Gastroesophageal sphincter (tissue), 4 donors: ENCODE measurements at regions not wholly inside any gene's neighbourhood (a gene's known extent, or its start where the extent isn't known, plus 50 kb on each side); places are given as distances from the start of the nearest gene placed in this dataset.

Experiments used
- ATAC-seq: fragments of 150-250 bp; one replicate; pipeline ENCODE4 v1.9.1; 2016; ENCODE audit warnings: mild to moderate bottlenecking, moderate library complexity
- H3K27ac ChIP-seq, 4 donors: fragments of 200-600 bp; sonication (generic) in 3 of 4; 1 replicate in 3 of 4; 2 replicates in 1 of 4; pipeline ENCODE4 v1.5.1; 2016 to 2019
- H3K27me3 ChIP-seq: fragments of 200-600 bp; sonication (generic); one replicate; pipeline ENCODE4 v1.5.1; 2019
- H3K36me3 ChIP-seq, 2 donors: fragments of 200-600 bp; sonication (generic); one replicate each; pipeline ENCODE4 v1.5.1; 2019; ENCODE audit warnings: control low read depth in 1 of 2
- H3K4me1 ChIP-seq, 3 donors: fragments of 200-600 bp; sonication (generic); 1 replicate in 2 of 3; 2 replicates in 1 of 3; pipeline ENCODE4 v1.5.1; 2016 to 2019; ENCODE audit warnings: control low read depth in 2 of 3
- H3K4me3 ChIP-seq, 2 donors: fragments of 200-600 bp; sonication (generic); one replicate each; pipeline ENCODE4 v1.5.1; 2019; ENCODE audit warnings: mild to moderate bottlenecking in 1 of 2, moderate library complexity in 1 of 2
- H3K9me3 ChIP-seq, 3 donors: fragments of 200-600 bp; sonication (generic); one replicate each; pipeline ENCODE4 v1.5.1; 2017 to 2019; ENCODE audit warnings: control low read depth in 2 of 3
- CTCF ChIP-seq, 4 experiments: fragments of 200-600 bp in 2 of 4; fragments of 450-650 bp in 2 of 4; sonication (generic) in 1 of 4; IDR thresholded peaks; one replicate each; pipeline ENCODE4 v1.5.1; 2017 to 2019; ENCODE audit warnings: antibody characterized with exemption in 4 of 4, mild to moderate bottlenecking in 2 of 4, moderate library complexity in 2 of 4
- EP300 ChIP-seq: sonication (generic); formaldehyde crosslinking; IDR thresholded peaks from one replicate; pipeline ENCODE4 v1.6.1; 2017; ENCODE audit warnings: antibody characterized with exemption, mild to moderate bottlenecking
- POLR2A ChIP-seq, 2 donors: fragments of 450-650 bp; IDR thresholded peaks; one replicate each; pipeline ENCODE4 v1.6.1; 2017; ENCODE audit warnings: antibody characterized with exemption in 2 of 2, mild to moderate bottlenecking in 2 of 2, moderate library complexity in 1 of 2
- POLR2AphosphoS5 ChIP-seq: sonication (generic); formaldehyde crosslinking; IDR thresholded peaks from one replicate; pipeline ENCODE4 v1.6.1; 2017; ENCODE audit warnings: antibody characterized with exemption
- WGBS, 2 donors: methylation state at CpG; one replicate each; pipeline ENCODE4 v1.1.5; 2018; ENCODE audit warnings: low coverage in 1 of 2; 5-methylcytosine and 5-hydroxymethylcytosine counted together

GRCh38 chr2:234739061-234739460, 212.8 kb upstream of the SH3BP4 start:
- Histone ChIP-seq H3K27me3 (no peaks in the 10 kb centered on the region), H3K9me3 (peaks cover 0 to 15% (median 0%) of the 10 kb centered on the region in 3 donors), H3K4me1 (no peaks in the 10 kb centered on the region), H3K36me3 (no peaks in the 10 kb centered on the region), H3K27ac (no peak overlapping the region), H3K4me3 (no peak overlapping the region)
- no peak for ATAC-seq
- TF ChIP-seq POLR2AphosphoS5 (no peak), EP300 (no peak), CTCF (IDR thresholded peaks at IDR 0.05) (no peak), POLR2A (IDR thresholded peaks at IDR 0.05) (no peak)

GRCh38 chr2:234735829-234736228, 216.0 kb upstream of the SH3BP4 start:
- ATAC-seq: no peak
- peaks cover 0 to 15% (median 0%) of the 10 kb centered on the region in 3 donors for H3K9me3 ChIP-seq
- no peak overlapping the region for H3K27ac ChIP-seq
- no peaks in the 10 kb centered on the region for H3K4me1 ChIP-seq
- no peaks in the 10 kb centered on the region for H3K27me3 ChIP-seq
- TF ChIP-seq EP300 (no peak), CTCF (IDR thresholded peaks at IDR 0.05) (no peak), POLR2A (IDR thresholded peaks at IDR 0.05) (no peak), POLR2AphosphoS5 (no peak)
- WGBS, 2 donors: 93 to 100% methylated on average over 2 of the region's 2 CpGs
- H3K4me3 ChIP-seq: no peak overlapping the region
- no peaks in the 10 kb centered on the region for H3K36me3 ChIP-seq

GRCh38 chr2:234733795-234734600, 217.8 kb upstream of the SH3BP4 start:
- H3K36me3 ChIP-seq: no peaks in the 10 kb centered on the region
- no peaks in the 10 kb centered on the region for H3K4me1 ChIP-seq
- WGBS, 2 donors: 70 to 73% methylated on average over 5 to 6 of the region's 6 CpGs
- no peak for ATAC-seq
- no peak overlapping the region for H3K4me3 ChIP-seq
- TF ChIP-seq EP300: no peak
- TF ChIP-seq POLR2AphosphoS5: no peak
- TF ChIP-seq CTCF (IDR thresholded peaks at IDR 0.05): no peak
- no peak for TF ChIP-seq POLR2A (IDR thresholded peaks at IDR 0.05)
- no peaks in the 10 kb centered on the region for H3K27me3 ChIP-seq
- no peak overlapping the region for H3K27ac ChIP-seq
- peaks cover 0 to 15% (median 0%) of the 10 kb centered on the region in 3 donors for H3K9me3 ChIP-seq

DNA sequence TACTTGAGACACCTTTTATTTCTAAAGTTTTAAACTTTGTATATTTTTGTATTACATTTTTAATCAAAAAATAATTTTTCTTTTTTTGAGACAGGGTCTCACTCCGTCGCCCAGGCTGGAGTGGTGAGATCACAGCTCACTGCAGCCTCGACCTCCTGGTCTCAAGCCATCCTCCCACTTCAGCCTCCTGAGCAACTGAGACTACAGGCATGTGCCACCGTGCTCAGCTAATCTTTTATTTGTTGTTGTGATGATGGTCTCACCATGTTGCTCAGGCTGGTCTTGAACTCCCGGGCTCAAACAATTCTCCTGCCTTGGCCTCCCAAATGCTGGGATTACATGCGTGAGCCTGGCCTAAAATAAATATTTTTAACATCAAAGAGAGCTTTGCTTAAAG, 218.7 kb upstream of the SH3BP4 start:
- WGBS, 2 donors: 83 to 85% methylated on average over 2 to 6 of the region's 6 CpGs
- no peak for TF ChIP-seq EP300
- no peak for TF ChIP-seq POLR2A (IDR thresholded peaks at IDR 0.05)
- TF ChIP-seq CTCF (IDR thresholded peaks at IDR 0.05): no peak
- TF ChIP-seq POLR2AphosphoS5: no peak

DNA sequence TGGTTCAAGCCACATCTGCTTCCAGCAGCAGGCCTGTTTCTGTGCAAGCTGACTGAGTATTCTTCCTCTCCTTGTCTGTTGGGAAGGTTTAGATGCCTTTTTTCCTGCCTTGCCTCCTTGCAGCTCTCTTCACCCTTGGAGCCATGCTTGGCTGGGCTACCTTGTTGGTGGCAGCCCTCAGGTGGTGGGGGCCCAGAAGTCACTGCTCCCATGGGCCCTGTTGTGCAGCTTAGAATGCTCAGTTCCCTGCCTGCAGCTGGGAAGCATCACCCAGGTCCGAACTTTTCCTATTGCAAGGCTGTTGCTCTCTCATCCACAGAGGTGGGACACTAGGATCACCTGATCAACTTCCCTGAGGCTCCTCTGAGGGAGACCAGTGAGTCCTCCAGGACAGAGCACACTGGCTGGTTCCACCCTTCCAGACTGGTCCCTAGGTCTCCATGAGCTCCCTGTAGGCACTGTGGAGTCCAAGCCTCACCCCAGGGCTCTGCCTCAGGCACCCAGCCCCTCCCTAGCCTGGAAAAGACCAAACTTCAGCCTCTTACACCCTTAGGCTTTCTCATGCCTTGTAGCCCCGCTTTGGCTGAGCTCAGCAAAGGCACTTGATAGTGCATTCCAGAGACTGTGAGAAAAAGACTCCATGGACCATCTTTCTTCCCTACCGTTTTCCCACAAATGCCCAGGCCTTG, 219.3 kb upstream of the SH3BP4 start:
- 50 to 87% methylated on average over 1 to 2 of the region's 3 CpGs for WGBS, 2 donors
- ATAC-seq: no peak
- Histone ChIP-seq H3K27me3 (no peaks in the 10 kb centered on the region), H3K36me3 (no peaks in the 10 kb centered on the region), H3K4me3 (no peak overlapping the region), H3K27ac (no peak overlapping the region), H3K9me3 (peaks cover 0 to 15% (median 0%) of the 10 kb centered on the region in 3 donors), H3K4me1 (no peaks in the 10 kb centered on the region)
- no peak for TF ChIP-seq CTCF (IDR thresholded peaks at IDR 0.05)

More for the DNA sequence above, 218.7 kb upstream of the SH3BP4 start:
- Histone ChIP-seq H3K4me1 (no peaks in the 10 kb centered on the region), H3K4me3 (no peak overlapping the region), H3K27ac (no peak overlapping the region), H3K9me3 (peaks cover 0 to 15% (median 0%) of the 10 kb centered on the region in 3 donors), H3K36me3 (no peaks in the 10 kb centered on the region), H3K27me3 (no peaks in the 10 kb centered on the region)
- no peak for ATAC-seq
